HEK293 (cell line): ENCODE measurements at regions not wholly inside any gene's neighbourhood (a gene's known extent, or its start where the extent isn't known, plus 50 kb on each side); places are given as distances from the start of the nearest gene placed in this dataset.

Experiments used
- RBAK ChIP-seq: fragments of 450-650 bp; formaldehyde crosslinking; IDR thresholded peaks from 2 replicates; pipeline ENCODE4 v1.5.1; 2016; ENCODE audit warnings: missing biosample characterization, missing genetic modification characterization
- ZBTB7A ChIP-seq: fragments of 450-650 bp; formaldehyde crosslinking; IDR thresholded peaks from 2 replicates; pipeline ENCODE4 v1.5.1; 2016; ENCODE audit warnings: low read depth, missing biosample characterization, missing genetic modification characterization
- ZNF501 ChIP-seq: fragments of 450-650 bp; formaldehyde crosslinking; IDR thresholded peaks from 2 replicates; pipeline ENCODE4 v1.5.1; 2016; ENCODE audit warnings: missing biosample characterization, missing genetic modification characterization
- ZNF670 ChIP-seq: fragments of 450-650 bp; formaldehyde crosslinking; IDR thresholded peaks from 2 replicates; pipeline ENCODE4 v1.5.1; 2016; ENCODE audit warnings: missing biosample characterization, missing genetic modification characterization, low read depth
- TF ChIP-seq, protein P1 (sequence below): fragments of 450-650 bp; formaldehyde crosslinking; IDR thresholded peaks from 2 replicates; pipeline ENCODE4 v1.5.1; 2016; ENCODE audit warnings: missing biosample characterization, missing genetic modification characterization

DNA sequence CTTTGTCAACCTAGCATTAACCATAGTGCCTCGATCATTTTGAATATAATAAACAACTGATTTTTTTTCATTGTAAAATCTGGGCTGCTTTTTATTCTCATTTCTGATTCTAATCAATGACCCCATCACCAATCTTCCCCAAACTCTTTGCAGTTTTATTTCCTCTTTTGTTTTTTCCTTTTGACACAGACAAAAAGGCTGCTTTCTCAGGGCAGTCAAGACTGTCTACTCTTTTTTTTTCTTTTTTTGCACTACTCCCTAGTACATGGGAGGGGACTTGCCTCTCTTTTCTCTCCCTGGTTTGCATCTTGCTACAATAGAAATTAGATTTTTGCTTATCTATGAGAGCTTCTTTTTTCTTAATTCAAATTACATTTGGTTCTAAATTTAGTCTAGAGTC is 987.9 kb downstream of the ADGRL2 start:
- TF ChIP-seq ZBTB7A (tag by site-specific recombination) = no peak
- TF ChIP-seq, protein P1, sequence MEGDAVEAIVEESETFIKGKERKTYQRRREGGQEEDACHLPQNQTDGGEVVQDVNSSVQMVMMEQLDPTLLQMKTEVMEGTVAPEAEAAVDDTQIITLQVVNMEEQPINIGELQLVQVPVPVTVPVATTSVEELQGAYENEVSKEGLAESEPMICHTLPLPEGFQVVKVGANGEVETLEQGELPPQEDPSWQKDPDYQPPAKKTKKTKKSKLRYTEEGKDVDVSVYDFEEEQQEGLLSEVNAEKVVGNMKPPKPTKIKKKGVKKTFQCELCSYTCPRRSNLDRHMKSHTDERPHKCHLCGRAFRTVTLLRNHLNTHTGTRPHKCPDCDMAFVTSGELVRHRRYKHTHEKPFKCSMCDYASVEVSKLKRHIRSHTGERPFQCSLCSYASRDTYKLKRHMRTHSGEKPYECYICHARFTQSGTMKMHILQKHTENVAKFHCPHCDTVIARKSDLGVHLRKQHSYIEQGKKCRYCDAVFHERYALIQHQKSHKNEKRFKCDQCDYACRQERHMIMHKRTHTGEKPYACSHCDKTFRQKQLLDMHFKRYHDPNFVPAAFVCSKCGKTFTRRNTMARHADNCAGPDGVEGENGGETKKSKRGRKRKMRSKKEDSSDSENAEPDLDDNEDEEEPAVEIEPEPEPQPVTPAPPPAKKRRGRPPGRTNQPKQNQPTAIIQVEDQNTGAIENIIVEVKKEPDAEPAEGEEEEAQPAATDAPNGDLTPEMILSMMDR (tag by site-specific recombination) = no peak
- no peak for TF ChIP-seq RBAK
- TF ChIP-seq ZNF670 (tag by site-specific recombination) = no peak
- no peak for TF ChIP-seq ZNF501 (tag by site-specific recombination)
